GF-D8 (cell line): ENCODE measurements at regions not wholly inside any gene's neighbourhood (a gene's known extent, or its start where the extent isn't known, plus 50 kb on each side); places are given as distances from the start of the nearest gene placed in this dataset.

ENCODE experiments used
- DNase-seq: peaks from one replicate; lab custom pipeline; 2025; lab: John Stamatoyannopoulos, UW

- DNase-seq = no peak
Observed at GRCh38 chr9:38158628-38159027, 89.6 kb upstream of the SHB start.

- DNase-seq = no peak
Observed at GRCh38 chr9:38157711-38158110, 88.7 kb upstream of the SHB start.

- no peak for DNase-seq
Observed at GRCh38 chr9:38154501-38155421, 85.7 kb upstream of the SHB start.

GRCh38 chr9:38153910-38154291, 84.9 kb upstream of the SHB start:
- DNase-seq = no peak

- DNase-seq = no peak
Observed at GRCh38 chr9:38153152-38153909, 84.3 kb upstream of the SHB start.

- no peak for DNase-seq
Observed at GRCh38 chr9:38149647-38150046, 80.6 kb upstream of the SHB start.

- no peak for DNase-seq
Observed at GRCh38 chr9:38146844-38147243, 77.8 kb upstream of the SHB start.

GRCh38 chr9:38145526-38146053, 76.6 kb upstream of the SHB start:
- no peak for DNase-seq

- DNase-seq = no peak
Observed at GRCh38 chr9:38144421-38144820, 75.4 kb upstream of the SHB start.

GRCh38 chr9:38141746-38142591, 72.9 kb upstream of the SHB start:
- DNase-seq = no peak

GRCh38 chr9:38138276-38138675, 69.2 kb upstream of the SHB start:
- DNase-seq = no peak

- no peak for DNase-seq
Observed at GRCh38 chr9:38137342-38137741, 68.3 kb upstream of the SHB start.

- no peak for DNase-seq
Observed at GRCh38 chr9:38136386-38136785, 67.4 kb upstream of the SHB start.

GRCh38 chr9:38134611-38135237, 65.7 kb upstream of the SHB start:
- DNase-seq = no peak

- DNase-seq = no peak
Observed at GRCh38 chr9:38133595-38133994, 64.6 kb upstream of the SHB start.

- no peak for DNase-seq
Observed at GRCh38 chr9:38132956-38133355, 63.9 kb upstream of the SHB start.

- no peak for DNase-seq
Observed at GRCh38 chr9:38131729-38132128, 62.7 kb upstream of the SHB start.

- no peak for DNase-seq
Observed at GRCh38 chr9:38130724-38131123, 61.7 kb upstream of the SHB start.

- no peak for DNase-seq
Observed at GRCh38 chr9:38129366-38129765, 60.3 kb upstream of the SHB start.

GRCh38 chr9:38128752-38129270, 59.8 kb upstream of the SHB start:
- no peak for DNase-seq

GRCh38 chr9:38127271-38127839, 58.3 kb upstream of the SHB start:
- DNase-seq = no peak
